ENCODE measurements at regions not wholly inside any gene's neighbourhood (a gene's known extent, or its start where the extent isn't known, plus 50 kb on each side); places are given as distances from the start of the nearest gene placed in this dataset.

DNA sequence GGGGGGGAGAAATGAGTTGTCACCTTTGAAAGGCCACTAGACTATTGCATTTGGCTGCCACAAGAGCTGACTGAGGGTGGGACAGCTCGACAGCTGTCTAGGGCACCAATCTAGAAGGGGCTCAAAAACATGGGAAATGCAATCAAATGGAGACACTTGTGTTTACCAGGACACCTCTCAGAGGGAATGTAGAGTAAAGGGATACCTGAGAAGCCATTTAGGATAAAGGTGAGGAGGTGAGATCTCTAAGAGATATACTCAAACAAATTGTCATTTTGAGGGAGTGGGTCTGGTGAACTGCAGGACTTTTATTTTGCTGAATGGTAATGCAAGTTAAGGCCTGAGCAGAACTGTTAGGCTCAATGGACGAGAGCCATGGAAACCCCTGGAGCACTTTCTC lies 159.8 kb downstream of the DDX1 start:
- Histone ChIP-seq H3K27ac (no peak overlapping the region), H3K36me3 (no peaks in the 10 kb centered on the region), H3K9ac (no peak overlapping the region), H3K4me1 (no peaks in the 10 kb centered on the region), H3K27me3 (no peaks in the 10 kb centered on the region), H3K9me3 (replicated peaks in 1 of 11) (peaks cover 0 to 6% (median 0%) of the 10 kb centered on the region in 11 experiments; a peak in 2 of 22 replicates), H3K4me2 (no peak overlapping the region), H3K4me3 (no peak overlapping the region), H4K20me1 (no peaks in the 10 kb centered on the region)
- TF ChIP-seq Cebpa-rat (IDR thresholded peaks at IDR 0.05), result no peak

DNA sequence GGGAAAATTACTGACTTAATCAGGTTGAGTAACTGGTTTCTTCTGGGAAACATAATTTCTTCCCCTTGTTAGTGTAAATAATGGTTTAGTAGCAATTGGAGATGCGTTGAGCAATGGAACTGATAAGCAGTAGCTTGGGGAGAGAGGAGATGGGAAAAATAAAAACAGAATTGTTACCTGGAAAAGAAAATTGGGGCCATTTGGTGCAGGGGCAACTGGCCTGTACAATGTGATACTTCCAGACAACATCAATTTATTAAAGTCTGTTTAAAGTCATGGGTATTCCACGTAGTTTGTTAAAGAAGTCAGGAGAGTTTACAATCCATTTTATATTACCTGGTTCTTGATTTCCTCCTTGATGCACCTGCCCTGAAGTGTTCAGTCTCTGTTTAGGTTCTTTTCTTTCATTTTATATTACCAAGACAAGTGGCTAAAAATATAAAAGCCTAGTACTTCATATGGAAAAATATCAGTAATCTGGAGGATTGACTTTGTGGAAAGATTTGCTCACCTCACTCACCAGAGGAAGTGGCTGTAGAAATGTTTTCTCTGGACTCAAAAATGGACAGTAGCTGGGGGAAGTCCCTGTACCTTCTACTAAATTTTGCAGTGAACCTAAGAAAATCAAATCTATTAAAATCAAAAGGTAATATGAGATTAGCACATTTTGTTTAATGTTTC lies 161.0 kb downstream of the DDX1 start:
- Histone ChIP-seq H3K27me3 (no peaks in the 10 kb centered on the region), H3K36me3 (no peaks in the 10 kb centered on the region), H3K9me3 (replicated peaks in 1 of 11) (peaks cover 0 to 6% (median 0%) of the 10 kb centered on the region in 11 experiments; a peak in 2 of 22 replicates), H3K4me2 (no peak overlapping the region), H3K9ac (no peak overlapping the region), H3K4me1 (no peaks in the 10 kb centered on the region), H3K4me3 (no peak overlapping the region), H4K20me1 (no peaks in the 10 kb centered on the region), H3K27ac (no peak overlapping the region)
- no peak for TF ChIP-seq Cebpa-rat (IDR thresholded peaks at IDR 0.05)

DNA sequence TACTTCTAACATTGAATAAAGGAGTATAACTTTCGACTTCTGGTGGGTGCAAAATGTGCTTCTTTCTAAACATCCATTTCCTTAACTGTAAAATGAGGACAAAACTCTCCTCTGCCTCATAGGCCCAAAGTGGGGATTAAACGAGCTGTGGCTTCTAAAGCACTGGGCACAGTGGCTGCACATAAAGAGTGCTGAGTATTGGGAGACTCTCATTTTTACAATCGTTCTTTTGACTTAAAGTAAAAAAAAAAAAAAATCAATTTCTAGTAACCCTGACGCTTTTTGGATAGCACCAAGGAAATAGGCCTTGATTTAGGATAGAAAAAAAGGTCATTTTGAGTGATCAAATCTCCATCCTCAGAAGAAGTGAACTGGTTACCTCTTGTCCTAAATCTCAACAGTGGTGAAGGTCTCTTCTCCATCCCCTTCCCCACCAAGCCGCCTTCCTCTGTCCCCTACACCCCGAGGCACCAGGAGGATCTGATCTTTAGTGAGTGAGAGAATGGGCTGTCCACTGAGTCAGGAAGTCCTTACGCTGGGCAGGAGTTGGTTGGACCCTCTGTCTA lies 161.6 kb downstream of the DDX1 start:
- Histone ChIP-seq H3K9me3 (replicated peaks in 1 of 11) (peaks cover 0 to 6% (median 0%) of the 10 kb centered on the region in 11 experiments; a peak in 2 of 22 replicates), H3K4me2 (no peak overlapping the region), H4K20me1 (no peaks in the 10 kb centered on the region), H3K4me3 (no peak overlapping the region), H3K9ac (no peak overlapping the region), H3K4me1 (no peaks in the 10 kb centered on the region), H3K27me3 (no peaks in the 10 kb centered on the region), H3K27ac (no peak overlapping the region), H3K36me3 (no peaks in the 10 kb centered on the region)
- no peak for TF ChIP-seq Cebpa-rat (IDR thresholded peaks at IDR 0.05)

DNA sequence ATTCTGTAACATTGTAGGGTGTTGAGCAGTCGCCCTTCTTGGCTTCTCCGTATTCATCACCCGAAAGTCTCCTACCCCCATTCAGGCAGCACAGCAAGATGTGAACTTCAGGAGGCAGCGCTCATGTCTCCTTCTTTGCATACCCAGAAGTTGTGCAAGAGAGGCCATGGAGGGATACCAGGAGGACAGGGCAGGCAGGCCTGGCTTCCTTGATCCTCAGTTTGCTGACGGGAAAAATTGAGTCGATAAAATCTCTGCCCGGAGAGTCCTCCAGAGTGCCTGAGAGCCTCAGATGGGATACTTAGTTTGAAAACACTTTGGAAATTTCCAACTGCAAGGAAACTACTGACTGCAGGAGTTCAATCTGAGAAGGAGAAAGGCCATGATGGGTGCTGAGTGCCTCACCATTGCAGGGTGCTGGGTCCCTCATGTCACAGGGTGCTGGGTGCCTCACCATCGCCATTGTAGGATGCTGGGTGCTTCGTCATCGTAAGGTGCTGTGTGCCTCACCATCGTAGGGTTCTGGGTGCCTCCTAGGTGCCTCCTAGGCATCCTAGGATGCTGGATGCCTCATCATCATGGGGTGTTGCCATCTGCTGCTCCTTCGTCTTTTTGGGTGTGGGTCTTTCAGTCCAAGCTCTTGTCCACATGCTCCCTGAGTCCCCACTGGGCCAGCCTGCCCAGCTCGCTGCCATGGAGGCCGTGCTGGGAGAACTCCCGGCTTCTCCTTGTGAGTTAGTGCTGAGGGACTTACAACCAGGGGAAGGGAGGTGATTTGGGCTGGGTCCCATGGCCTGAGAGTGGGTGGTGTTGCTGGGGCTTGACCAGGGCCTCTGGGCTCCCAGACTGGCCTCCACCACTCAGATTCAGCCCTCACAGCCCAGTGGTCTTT lies 162.4 kb downstream of the DDX1 start:
- no peak for TF ChIP-seq Cebpa-rat (IDR thresholded peaks at IDR 0.05)
- H4K20me1 ChIP-seq, result no peaks in the 10 kb centered on the region
- H3K4me1 ChIP-seq, result no peaks in the 10 kb centered on the region
- H3K4me3 ChIP-seq, result no peak overlapping the region
- H3K36me3 ChIP-seq, result no peaks in the 10 kb centered on the region
- H3K9me3 ChIP-seq (replicated peaks in 1 of 11), result peaks cover 0 to 12% (median 0%) of the 10 kb centered on the region in 11 experiments; a peak in 2 of 22 replicates
- H3K27ac ChIP-seq, result no peak overlapping the region
- no peak overlapping the region for H3K9ac ChIP-seq
- H3K27me3 ChIP-seq, result no peaks in the 10 kb centered on the region
- H3K4me2 ChIP-seq, result no peak overlapping the region

DNA sequence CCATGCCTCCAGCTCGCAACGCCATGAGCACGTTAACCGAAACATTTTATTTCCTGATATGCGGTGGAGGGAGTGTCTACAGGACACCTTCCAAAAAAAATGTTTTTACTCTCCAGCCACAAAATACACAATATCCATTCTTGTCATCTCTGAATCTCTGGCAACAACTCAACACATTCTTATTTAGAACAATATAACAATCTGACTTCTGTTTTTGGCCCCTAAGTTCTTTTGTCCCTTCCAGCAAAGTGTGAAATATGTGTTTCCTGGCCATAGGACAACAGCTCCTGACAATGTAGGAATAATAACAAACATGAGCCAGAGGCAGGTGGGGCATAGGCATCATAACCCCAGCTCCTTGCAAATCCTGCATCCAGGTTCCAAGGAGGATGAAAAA lies 163.0 kb downstream of the DDX1 start:
- no peak overlapping the region for H3K27ac ChIP-seq
- no peaks in the 10 kb centered on the region for H3K36me3 ChIP-seq
- no peak for TF ChIP-seq Cebpa-rat (IDR thresholded peaks at IDR 0.05)
- no peaks in the 10 kb centered on the region for H4K20me1 ChIP-seq
- H3K9ac ChIP-seq, result no peak overlapping the region
- H3K4me1 ChIP-seq, result no peaks in the 10 kb centered on the region
- no peaks in the 10 kb centered on the region for H3K27me3 ChIP-seq
- peaks cover 0 to 12% (median 0%) of the 10 kb centered on the region in 11 experiments; a peak in 2 of 22 replicates for H3K9me3 ChIP-seq (replicated peaks in 1 of 11)
- H3K4me2 ChIP-seq, result no peak overlapping the region
- H3K4me3 ChIP-seq, result no peak overlapping the region

DNA sequence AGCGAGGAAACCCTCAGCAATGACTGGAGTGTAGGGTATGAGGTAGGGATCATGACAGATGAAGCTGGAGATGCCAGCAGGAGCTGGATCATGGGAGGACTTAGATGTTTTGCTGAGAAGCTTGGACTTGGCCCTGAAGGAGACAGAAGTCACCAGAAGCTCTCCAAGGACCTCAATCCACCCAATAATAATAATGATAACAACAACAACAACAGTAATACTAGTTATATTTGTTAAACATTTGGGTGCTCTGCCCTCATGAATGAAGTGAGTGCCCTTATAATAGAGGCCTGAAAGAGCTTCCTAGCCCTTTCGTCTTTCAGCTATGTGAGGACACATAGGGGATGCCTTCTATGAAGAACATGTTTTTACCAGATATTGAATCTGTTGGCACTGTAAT lies 163.9 kb downstream of the DDX1 start:
- TF ChIP-seq Cebpa-rat (IDR thresholded peaks at IDR 0.05), result no peak

DNA sequence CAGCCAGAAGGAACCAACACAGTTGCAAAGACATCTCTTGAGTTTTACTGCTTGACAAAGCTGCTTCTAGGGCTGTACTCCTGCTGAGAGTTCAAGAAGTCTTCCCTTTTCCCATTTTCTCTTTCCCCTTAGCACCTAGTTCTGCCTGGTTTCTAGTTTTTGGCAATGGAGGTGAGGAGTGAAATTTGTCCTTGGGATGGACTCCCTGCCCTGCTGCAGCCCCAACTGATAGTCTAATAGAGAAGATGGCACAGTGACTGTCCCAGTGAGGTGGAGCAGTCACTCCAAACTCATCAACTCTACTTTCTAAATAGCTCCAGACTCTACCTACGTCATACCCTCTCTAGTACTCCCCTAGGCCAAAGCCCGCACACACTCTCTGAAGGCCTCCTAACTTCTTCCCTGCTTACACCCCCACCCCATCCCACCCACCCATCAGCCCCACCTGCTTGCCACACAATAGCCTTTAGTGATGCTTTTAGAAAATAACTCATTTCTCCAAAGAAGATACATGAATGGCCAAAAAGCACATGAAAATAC lies 164.4 kb downstream of the DDX1 start:
- Histone ChIP-seq H3K27me3 (no peaks in the 10 kb centered on the region), H3K27ac (no peak overlapping the region), H3K36me3 (no peaks in the 10 kb centered on the region), H4K20me1 (no peaks in the 10 kb centered on the region), H3K4me3 (no peak overlapping the region), H3K4me2 (no peak overlapping the region), H3K9ac (no peak overlapping the region), H3K4me1 (no peaks in the 10 kb centered on the region), H3K9me3 (replicated peaks in 1 of 11) (peaks cover 0 to 12% (median 0%) of the 10 kb centered on the region in 11 experiments; a peak in 2 of 22 replicates)
- TF ChIP-seq Cebpa-rat (IDR thresholded peaks at IDR 0.05), result no peak

More for the DNA sequence above, 163.9 kb downstream of the DDX1 start:
- Histone ChIP-seq H4K20me1 (no peaks in the 10 kb centered on the region), H3K9me3 (replicated peaks in 1 of 11) (peaks cover 0 to 12% (median 0%) of the 10 kb centered on the region in 11 experiments; a peak in 2 of 22 replicates), H3K27me3 (no peaks in the 10 kb centered on the region), H3K4me3 (no peak overlapping the region), H3K36me3 (no peaks in the 10 kb centered on the region), H3K27ac (no peak overlapping the region), H3K4me2 (no peak overlapping the region), H3K9ac (no peak overlapping the region), H3K4me1 (no peaks in the 10 kb centered on the region)

DNA sequence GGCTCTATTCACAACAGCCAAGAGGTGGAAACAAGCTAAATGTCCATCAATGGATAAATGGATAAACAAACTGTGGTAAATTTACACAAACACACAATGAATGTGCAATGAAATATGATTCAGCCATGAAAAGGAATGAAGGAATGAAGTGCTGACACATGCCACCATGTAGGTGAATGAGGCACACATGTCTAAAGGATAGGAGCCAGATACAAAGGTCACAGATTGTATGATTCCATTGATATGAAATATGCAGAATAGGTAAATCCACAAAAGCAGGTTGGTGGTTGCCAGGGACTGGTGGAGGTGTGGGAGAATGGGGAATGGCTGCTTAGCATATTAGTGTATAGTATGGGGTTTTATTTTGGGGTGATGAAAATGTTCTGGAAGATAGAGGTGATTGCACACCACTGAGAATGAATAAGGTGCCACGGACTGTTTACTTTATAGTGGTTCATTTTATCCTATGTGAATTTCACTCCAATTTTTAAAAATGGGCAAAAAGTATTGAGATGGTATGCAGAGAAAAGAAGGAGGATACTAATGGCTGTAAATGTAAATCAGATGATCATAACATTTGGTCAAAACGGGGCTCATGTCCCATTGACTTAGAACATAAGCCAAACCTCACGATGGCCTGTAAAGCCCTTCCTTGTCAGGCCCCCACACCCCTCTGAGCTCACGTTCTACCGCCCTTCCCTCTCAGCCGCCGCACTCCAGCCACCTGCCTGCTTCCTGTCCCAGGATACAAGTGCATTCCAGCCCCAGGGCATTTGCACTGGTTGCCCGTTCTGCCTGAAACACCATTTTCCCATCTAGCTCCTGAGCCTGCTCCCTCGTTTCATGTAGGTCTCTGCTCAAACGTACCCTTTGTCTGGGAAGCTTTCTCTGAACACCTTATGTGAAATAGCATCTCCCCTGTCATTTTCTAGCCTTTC lies 165.5 kb downstream of the DDX1 start:
- Histone ChIP-seq H3K27me3 (no peaks in the 10 kb centered on the region), H4K20me1 (no peaks in the 10 kb centered on the region), H3K4me1 (no peaks in the 10 kb centered on the region), H3K9me3 (replicated peaks in 1 of 11) (peaks cover 0 to 12% (median 0%) of the 10 kb centered on the region in 11 experiments; a peak in 2 of 22 replicates), H3K4me3 (no peak overlapping the region), H3K27ac (no peak overlapping the region), H3K9ac (no peak overlapping the region), H3K4me2 (no peak overlapping the region), H3K36me3 (no peaks in the 10 kb centered on the region)
- TF ChIP-seq Cebpa-rat (IDR thresholded peaks at IDR 0.05), result no peak
